SK-N-SH treated with all-trans-retinoic acid at 6 μM for 48 hours (cell line): ENCODE measurements at regions not wholly inside any gene's neighbourhood (a gene's known extent, or its start where the extent isn't known, plus 50 kb on each side); places are given as distances from the start of the nearest gene placed in this dataset.

ENCODE experiments used
- ATAC-seq: fragments of 200-7000 bp; cut with Tn5 transposase; 3 replicates; pipeline ENCODE4 v1.9.1; 2020; ENCODE audit warnings: mild to moderate bottlenecking, moderate library complexity
- ARNTL ChIP-seq: fragments of 450-650 bp; formaldehyde crosslinking; IDR thresholded peaks from 2 replicates; pipeline ENCODE4 v1.5.0; 2020; ENCODE audit warnings: low read depth, mild to moderate bottlenecking, moderate library complexity, borderline replicate concordance
- CREB5 ChIP-seq: fragments of 250-450 bp; sonication (Bioruptor Pico); IDR thresholded peaks from 2 replicates; pipeline ENCODE4 v1.5.1; 2020; ENCODE audit warnings: low read depth, mild to moderate bottlenecking, moderate library complexity
- CSDC2 ChIP-seq: fragments of 250-450 bp; sonication (Bioruptor Pico); IDR thresholded peaks from 2 replicates; pipeline ENCODE4 v1.5.0; 2020; ENCODE audit warnings: mild to moderate bottlenecking, moderate library complexity
- CSRNP3 ChIP-seq: fragments of 250-450 bp; sonication (Bioruptor Pico); IDR thresholded peaks from 2 replicates; pipeline ENCODE4 v1.5.1; 2021; ENCODE audit warnings: mild to moderate bottlenecking, moderate library complexity
- ESRRG ChIP-seq: fragments of 250-450 bp; sonication (Bioruptor Pico); IDR thresholded peaks from 2 replicates; pipeline ENCODE4 v1.6.1; 2021; ENCODE audit warnings: mild to moderate bottlenecking
- GLIS3 ChIP-seq: fragments of 250-450 bp; sonication (Bioruptor Pico); IDR thresholded peaks from 2 replicates; pipeline ENCODE4 v1.5.0; 2020; ENCODE audit warnings: mild to moderate bottlenecking, moderate library complexity
- ISL1 ChIP-seq: fragments of 250-450 bp; sonication (Bioruptor Pico); IDR thresholded peaks from 2 replicates; pipeline ENCODE4 v2.1.2; 2022; ENCODE audit warnings: mild to moderate bottlenecking, moderate library complexity
- OSR1 ChIP-seq: fragments of 250-450 bp; sonication (Bioruptor Pico); IDR thresholded peaks from 2 replicates; pipeline ENCODE4 v1.8.0; 2022; ENCODE audit warnings: moderate library complexity, mild to moderate bottlenecking, inconsistent platforms
- PATZ1 ChIP-seq: fragments of 250-450 bp; sonication (Bioruptor Pico); IDR thresholded peaks from 2 replicates; pipeline ENCODE4 v1.8.0; 2020; ENCODE audit warnings: mild to moderate bottlenecking, moderate library complexity, borderline replicate concordance
- POU6F1 ChIP-seq: fragments of 250-450 bp; sonication (Bioruptor Pico); IDR thresholded peaks from 2 replicates; pipeline ENCODE4 v1.8.0; 2021; ENCODE audit warnings: low read depth, mild to moderate bottlenecking, moderate library complexity, borderline replicate concordance
- PPARA ChIP-seq: fragments of 250-450 bp; sonication (Bioruptor Pico); IDR thresholded peaks from 2 replicates; pipeline ENCODE4 v1.5.0; 2020; ENCODE audit warnings: mild to moderate bottlenecking, borderline replicate concordance
- SNAI2 ChIP-seq: fragments of 250-450 bp; sonication (Bioruptor Pico); IDR thresholded peaks from 2 replicates; pipeline ENCODE4 v1.5.0; 2020; ENCODE audit warnings: mild to moderate bottlenecking, moderate library complexity
- TCF4 ChIP-seq: fragments of 250-450 bp; sonication (Bioruptor Pico); IDR thresholded peaks from 2 replicates; pipeline ENCODE4 v1.8.0; 2021; ENCODE audit warnings: mild to moderate bottlenecking, moderate library complexity, borderline replicate concordance
- TSHZ2 ChIP-seq: fragments of 250-450 bp; sonication (Bioruptor Pico); IDR thresholded peaks from 2 replicates; pipeline ENCODE4 v1.5.0; 2020; ENCODE audit warnings: mild to moderate bottlenecking, moderate library complexity
- ZC3H10 ChIP-seq: fragments of 250-450 bp; sonication (Bioruptor Pico); IDR thresholded peaks from 2 replicates; pipeline ENCODE4 v1.5.1; 2021; ENCODE audit warnings: mild to moderate bottlenecking, moderate library complexity
- ZFP3 ChIP-seq: fragments of 250-450 bp; sonication (Bioruptor Pico); IDR thresholded peaks from 2 replicates; pipeline ENCODE4 v1.5.0; 2020; ENCODE audit warnings: mild to moderate bottlenecking, moderate library complexity
- ZFP30 ChIP-seq: fragments of 450-650 bp; formaldehyde crosslinking; IDR thresholded peaks from 2 replicates; pipeline ENCODE4 v1.5.0; 2022; ENCODE audit warnings: mild to moderate bottlenecking, moderate library complexity
- ZNF565 ChIP-seq: fragments of 450-650 bp; formaldehyde crosslinking; conservative IDR thresholded peaks from 2 replicates; pipeline ENCODE4 v1.5.0; 2020; ENCODE audit warnings: low read depth, mild to moderate bottlenecking, moderate library complexity
- ZNF70 ChIP-seq: fragments of 450-650 bp; formaldehyde crosslinking; IDR thresholded peaks from 2 replicates; pipeline ENCODE4 v1.5.0; 2020; ENCODE audit warnings: mild to moderate bottlenecking, moderate library complexity
- ZNF8 ChIP-seq: fragments of 450-650 bp; formaldehyde crosslinking; IDR thresholded peaks from 2 replicates; pipeline ENCODE4 v1.5.0; 2020; ENCODE audit warnings: mild to moderate bottlenecking, moderate library complexity

GRCh38 chrX:69066021-69066757 is 99.1 kb downstream of the PJA1 start:
- ATAC-seq: no peak
- no peak for TF ChIP-seq ESRRG (CRISPR knock-in tag)
- no peak for TF ChIP-seq CSRNP3 (CRISPR knock-in tag)
- no peak for TF ChIP-seq ZFP30 (CRISPR knock-in tag)
- TF ChIP-seq ZNF565 (CRISPR knock-in tag): no peak
- no peak for TF ChIP-seq ZNF70

GRCh38 chrX:69065451-69065850 is 99.8 kb downstream of the PJA1 start:
- no peak for TF ChIP-seq ZFP3 (CRISPR knock-in tag)
- no peak for TF ChIP-seq POU6F1 (CRISPR knock-in tag)
- no peak for TF ChIP-seq ZNF565 (CRISPR knock-in tag)
- no peak for TF ChIP-seq ARNTL (CRISPR knock-in tag)
- no peak for TF ChIP-seq CREB5
- no peak for TF ChIP-seq TSHZ2
- TF ChIP-seq TCF4 (CRISPR knock-in tag): no peak
- no peak for TF ChIP-seq ZNF70
- no peak for TF ChIP-seq CSRNP3 (CRISPR knock-in tag)
- no peak for TF ChIP-seq PPARA (CRISPR knock-in tag)
- TF ChIP-seq GLIS3 (CRISPR knock-in tag): no peak
- TF ChIP-seq PATZ1 (CRISPR knock-in tag): no peak
- no peak for TF ChIP-seq SNAI2 (CRISPR knock-in tag)
- no peak for TF ChIP-seq ESRRG (CRISPR knock-in tag)
- TF ChIP-seq OSR1 (CRISPR knock-in tag): no peak
- TF ChIP-seq ISL1 (CRISPR knock-in tag): no peak
- no peak for TF ChIP-seq CSDC2 (CRISPR knock-in tag)
- no peak for TF ChIP-seq ZNF8 (CRISPR knock-in tag)
- no peak for TF ChIP-seq ZC3H10 (CRISPR knock-in tag)
- ATAC-seq: no peak
